AG04449 (cell line): ENCODE measurements at regions not wholly inside any gene's neighbourhood (a gene's known extent, or its start where the extent isn't known, plus 50 kb on each side); places are given as distances from the start of the nearest gene placed in this dataset.

Experiments used
- CTCF ChIA-PET: fragments of 350-600 bp; formaldehyde crosslinking; extraction: SDS; loops from one replicate; lab custom pipeline; 2021; ENCODE audit warnings: antibody characterized with exemption; lab: Yijun Ruan, JAX
- POLR2A ChIA-PET: fragments of 400-600, 350-600 bp; formaldehyde crosslinking; extraction: SDS; loops from one replicate; lab custom pipeline; 2020; ENCODE audit warnings: antibody characterized with exemption, inconsistent platforms; lab: Yijun Ruan, JAX
- DNase-seq: peaks from one replicate; pipeline ENCODE4 v3.0.0-alpha.2; 2010; ENCODE audit warnings: low read depth, low spot score
- H3K4me3 ChIP-seq: 2 replicates; pipeline ENCODE4 v1.5.1; 2011; ENCODE audit warnings: low read depth, mild to moderate bottlenecking, control low read depth, low read length
- TF ChIP-seq, protein P1 (sequence below): IDR thresholded peaks from one replicate; pipeline ENCODE4 v1.5.1; 2011; ENCODE audit warnings: mild to moderate bottlenecking, moderate library complexity, low read length, control low read depth, inconsistent platforms; ENCODE audit not compliant: insufficient read depth; ENCODE audit errors: missing control alignments

DNA sequence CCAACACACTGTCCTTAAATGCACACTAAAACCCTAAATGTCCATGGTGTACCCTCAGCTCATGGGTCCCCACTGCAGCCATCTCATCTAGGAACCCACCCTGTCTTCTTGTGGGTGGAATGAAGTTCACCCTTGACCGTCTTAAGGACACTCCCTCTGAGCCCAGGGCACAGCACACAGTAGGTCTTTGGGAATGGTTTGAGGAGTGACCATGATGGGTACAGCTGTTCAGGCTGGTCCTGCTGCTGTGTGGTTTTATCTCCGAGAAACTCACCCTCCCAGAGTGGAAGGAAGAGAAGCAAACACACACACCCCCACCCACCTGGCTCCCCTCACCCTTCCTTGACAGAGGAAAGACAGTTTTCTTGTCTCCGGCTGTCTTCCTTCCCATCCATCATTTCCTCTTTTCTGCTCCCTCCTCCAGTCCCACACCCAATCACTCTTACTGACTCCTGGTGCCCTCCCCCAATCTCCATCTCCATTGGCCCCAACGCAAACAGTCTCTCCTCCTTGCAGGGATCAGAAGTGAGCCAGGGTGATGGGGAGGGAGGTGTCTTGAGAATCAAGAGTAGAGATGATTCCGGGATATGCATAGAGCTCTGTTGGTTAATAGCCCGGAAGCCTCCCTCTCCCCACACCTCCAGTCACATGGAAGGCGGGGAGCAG, 105.9 kb upstream of the LHX5 start:
- ChIA-PET CTCF (no interaction called here), POLR2A (no interaction called here)
- no peak for DNase-seq
- TF ChIP-seq, protein P1, sequence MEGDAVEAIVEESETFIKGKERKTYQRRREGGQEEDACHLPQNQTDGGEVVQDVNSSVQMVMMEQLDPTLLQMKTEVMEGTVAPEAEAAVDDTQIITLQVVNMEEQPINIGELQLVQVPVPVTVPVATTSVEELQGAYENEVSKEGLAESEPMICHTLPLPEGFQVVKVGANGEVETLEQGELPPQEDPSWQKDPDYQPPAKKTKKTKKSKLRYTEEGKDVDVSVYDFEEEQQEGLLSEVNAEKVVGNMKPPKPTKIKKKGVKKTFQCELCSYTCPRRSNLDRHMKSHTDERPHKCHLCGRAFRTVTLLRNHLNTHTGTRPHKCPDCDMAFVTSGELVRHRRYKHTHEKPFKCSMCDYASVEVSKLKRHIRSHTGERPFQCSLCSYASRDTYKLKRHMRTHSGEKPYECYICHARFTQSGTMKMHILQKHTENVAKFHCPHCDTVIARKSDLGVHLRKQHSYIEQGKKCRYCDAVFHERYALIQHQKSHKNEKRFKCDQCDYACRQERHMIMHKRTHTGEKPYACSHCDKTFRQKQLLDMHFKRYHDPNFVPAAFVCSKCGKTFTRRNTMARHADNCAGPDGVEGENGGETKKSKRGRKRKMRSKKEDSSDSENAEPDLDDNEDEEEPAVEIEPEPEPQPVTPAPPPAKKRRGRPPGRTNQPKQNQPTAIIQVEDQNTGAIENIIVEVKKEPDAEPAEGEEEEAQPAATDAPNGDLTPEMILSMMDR = no peak
- H3K4me3 ChIP-seq = no peak overlapping the region

DNA sequence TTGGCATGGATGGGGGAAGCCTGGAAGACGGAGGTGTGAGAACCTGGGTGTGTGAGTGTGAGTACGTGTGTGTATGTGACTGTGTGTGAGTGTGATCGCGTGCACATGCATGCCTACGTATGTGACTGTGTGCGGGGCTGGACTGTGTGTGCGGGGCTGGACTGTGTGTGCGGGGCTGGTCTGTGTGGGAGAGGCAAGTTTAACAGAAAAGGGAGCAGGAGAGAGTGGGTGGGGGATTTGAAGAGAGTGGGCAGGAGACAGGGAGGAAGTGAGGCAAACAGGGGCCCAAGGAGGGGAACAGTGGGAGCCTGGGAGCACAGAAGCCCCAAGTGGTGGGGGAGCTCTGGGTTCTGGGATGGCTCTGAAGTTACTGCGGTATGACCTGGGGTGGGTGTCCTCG, 103.7 kb upstream of the LHX5 start:
- CTCF ChIA-PET = no interaction called here
- TF ChIP-seq, protein P1 = no peak
- no peak for DNase-seq
- no peak overlapping the region for H3K4me3 ChIP-seq
- POLR2A ChIA-PET = no interaction called here

DNA sequence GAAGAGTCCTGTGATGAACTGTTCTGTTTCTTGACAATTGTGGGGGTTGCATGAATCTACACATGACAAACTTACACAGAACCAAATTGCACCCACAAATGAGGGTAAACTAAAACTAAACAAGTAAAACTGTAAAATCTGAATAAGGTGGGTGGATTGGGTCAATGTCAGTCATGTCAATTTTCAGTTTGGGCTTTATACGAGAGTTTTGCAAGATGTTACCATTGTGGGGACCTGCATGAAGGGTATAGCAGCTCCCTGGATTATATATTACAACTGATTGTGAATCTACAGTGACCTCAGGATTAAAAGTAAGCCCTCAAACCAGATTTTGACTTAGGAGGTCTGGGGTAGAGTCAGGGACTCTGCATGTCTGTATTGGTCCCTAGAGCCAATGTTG, 101.5 kb upstream of the LHX5 start:
- ChIA-PET POLR2A (no interaction called here), CTCF (no interaction called here)
- H3K4me3 ChIP-seq = no peak overlapping the region
- no peak for DNase-seq
- TF ChIP-seq, protein P1 = no peak

DNA sequence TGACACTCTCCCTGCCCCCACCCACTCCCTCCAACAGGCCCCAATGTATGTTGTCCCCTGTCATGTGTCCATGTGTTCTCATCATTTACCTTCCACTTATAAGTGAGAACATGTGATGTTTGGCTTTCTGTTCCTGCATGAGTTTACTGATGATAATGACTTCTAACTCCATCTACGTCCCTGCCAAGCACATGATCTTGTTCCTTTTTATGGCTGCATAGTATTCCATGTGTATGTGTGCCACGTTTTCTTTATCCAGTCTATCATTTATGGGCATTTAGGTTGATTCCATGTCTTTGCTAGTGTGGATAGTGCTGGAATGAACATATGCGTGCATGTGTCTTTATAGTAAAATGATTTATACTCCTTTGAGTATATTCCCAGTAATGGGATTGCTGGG, 100.0 kb upstream of the LHX5 start:
- POLR2A ChIA-PET = no interaction called here
- DNase-seq = no peak
- CTCF ChIA-PET = no interaction called here
- TF ChIP-seq, protein P1 = no peak
- no peak overlapping the region for H3K4me3 ChIP-seq

DNA sequence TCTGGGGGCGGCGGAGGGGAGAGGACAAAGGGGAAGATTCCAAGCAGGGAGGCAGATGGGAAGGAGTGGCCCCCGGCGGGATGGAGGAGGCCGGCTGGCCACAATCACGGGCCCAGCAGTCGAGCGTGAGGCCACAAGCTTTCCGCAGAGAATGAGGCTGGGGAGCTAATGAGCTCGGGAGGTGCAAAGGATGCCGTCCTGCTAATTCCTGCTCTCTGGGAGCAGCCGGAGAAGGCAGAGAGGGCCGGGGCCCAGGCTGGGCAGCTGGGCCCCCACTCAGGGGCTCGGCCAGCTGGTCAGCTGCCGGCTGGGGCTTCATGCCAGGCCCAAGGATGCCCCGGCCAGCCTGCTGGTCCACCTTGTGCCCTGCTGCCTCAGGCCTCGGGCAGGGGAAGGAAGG, 98.1 kb upstream of the LHX5 start:
- POLR2A ChIA-PET = no interaction called here
- TF ChIP-seq, protein P1 = no peak
- no peak for DNase-seq
- CTCF ChIA-PET = no interaction called here
- H3K4me3 ChIP-seq = no peak overlapping the region

DNA sequence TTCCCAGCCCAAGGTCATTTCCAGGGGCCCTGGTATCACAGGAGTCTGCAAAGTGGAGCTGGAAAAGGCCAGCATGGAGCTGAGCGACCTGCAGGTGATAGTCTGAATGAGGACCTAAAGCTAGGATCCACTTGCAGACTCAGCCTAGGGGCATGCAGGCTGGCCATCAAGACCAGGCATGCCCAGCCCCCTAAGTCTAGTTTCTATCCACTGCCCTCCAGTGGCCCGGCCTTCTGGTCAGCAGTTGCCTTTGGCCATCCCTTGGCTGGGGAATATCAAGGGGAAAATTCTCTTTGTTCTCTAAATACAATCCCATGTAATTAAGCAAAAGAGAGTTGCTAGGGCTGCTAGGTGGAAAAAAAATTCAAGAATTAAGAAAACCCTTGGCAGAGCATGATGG, 96.3 kb upstream of the LHX5 start:
- POLR2A ChIA-PET = no interaction called here

More for the DNA sequence above, 96.3 kb upstream of the LHX5 start:
- TF ChIP-seq, protein P1 = no peak
- CTCF ChIA-PET = no interaction called here
- no peak overlapping the region for H3K4me3 ChIP-seq
- no peak for DNase-seq
